ENCODE measurements at regions not wholly inside any gene's neighbourhood (a gene's known extent, or its start where the extent isn't known, plus 50 kb on each side); places are given as distances from the start of the nearest gene placed in this dataset.
"Not testable (repeated sequence)": the region's sequence is repeated elsewhere in the genome, so short reads cannot be mapped to it uniquely, and the experiment has no call there.

GRCh38 chr15:70398694-70399093 is 301.0 kb upstream of the TLE3 start:
- DNase-seq (ENCODE audit: low spot score): no peak

- DNase-seq (ENCODE audit: low spot score): no peak
These were observed 299.1 kb upstream of the TLE3 start for GRCh38 chr15:70396807-70397206.

- DNase-seq (ENCODE audit: low spot score): no peak
These were observed 297.4 kb upstream of the TLE3 start for GRCh38 chr15:70395164-70395563.

- DNase-seq (ENCODE audit: low spot score): no peak
These were observed 293.0 kb upstream of the TLE3 start for GRCh38 chr15:70390723-70391122.

- no peak for DNase-seq (ENCODE audit: low spot score)
These were observed 290.3 kb upstream of the TLE3 start for GRCh38 chr15:70387993-70388392.

GRCh38 chr15:70387081-70387480 is 289.4 kb upstream of the TLE3 start:
- no peak for DNase-seq (ENCODE audit: low spot score)

- no peak for DNase-seq (ENCODE audit: low spot score)
These were observed 288.0 kb upstream of the TLE3 start for GRCh38 chr15:70385711-70386110.

- no peak for DNase-seq (ENCODE audit: low spot score)
These were observed 287.3 kb upstream of the TLE3 start for GRCh38 chr15:70385052-70385451.

GRCh38 chr15:70383856-70384255 is 286.1 kb upstream of the TLE3 start:
- no peak for DNase-seq (ENCODE audit: low spot score)

- DNase-seq (ENCODE audit: low spot score): no peak
These were observed 285.2 kb upstream of the TLE3 start for GRCh38 chr15:70382762-70383458.

- no peak for DNase-seq (ENCODE audit: low spot score)
These were observed 284.5 kb upstream of the TLE3 start for GRCh38 chr15:70382009-70382749.

- DNase-seq (ENCODE audit: low spot score): no peak
These were observed 282.5 kb upstream of the TLE3 start for GRCh38 chr15:70379938-70380883.

- no peak for DNase-seq (ENCODE audit: low spot score)
These were observed 281.4 kb upstream of the TLE3 start for GRCh38 chr15:70379134-70379533.

GRCh38 chr15:70378126-70379031 is 280.7 kb upstream of the TLE3 start:
- DNase-seq (ENCODE audit: low spot score): no peak

- no peak for DNase-seq (ENCODE audit: low spot score)
These were observed 279.4 kb upstream of the TLE3 start for GRCh38 chr15:70376929-70377691.

- no peak for DNase-seq (ENCODE audit: low spot score)
These were observed 278.6 kb upstream of the TLE3 start for GRCh38 chr15:70376031-70376928.

- no peak for DNase-seq (ENCODE audit: low spot score)
These were observed 277.9 kb upstream of the TLE3 start for GRCh38 chr15:70375586-70375985.

GRCh38 chr15:70375006-70375431 is 277.3 kb upstream of the TLE3 start:
- DNase-seq (ENCODE audit: low spot score): no peak

- no peak for DNase-seq (ENCODE audit: low spot score)
These were observed 276.4 kb upstream of the TLE3 start for GRCh38 chr15:70374096-70374495.

- not testable (repeated sequence) for DNase-seq (ENCODE audit: low spot score)
These were observed 275.7 kb upstream of the TLE3 start for GRCh38 chr15:70373439-70373838.
